ENCODE measurements at regions not wholly inside any gene's neighbourhood (a gene's known extent, or its start where the extent isn't known, plus 50 kb on each side); places are given as distances from the start of the nearest gene placed in this dataset.
A peak's percentile ranks its signal among the peaks of the same experiment; 100 is the strongest.

DNA sequence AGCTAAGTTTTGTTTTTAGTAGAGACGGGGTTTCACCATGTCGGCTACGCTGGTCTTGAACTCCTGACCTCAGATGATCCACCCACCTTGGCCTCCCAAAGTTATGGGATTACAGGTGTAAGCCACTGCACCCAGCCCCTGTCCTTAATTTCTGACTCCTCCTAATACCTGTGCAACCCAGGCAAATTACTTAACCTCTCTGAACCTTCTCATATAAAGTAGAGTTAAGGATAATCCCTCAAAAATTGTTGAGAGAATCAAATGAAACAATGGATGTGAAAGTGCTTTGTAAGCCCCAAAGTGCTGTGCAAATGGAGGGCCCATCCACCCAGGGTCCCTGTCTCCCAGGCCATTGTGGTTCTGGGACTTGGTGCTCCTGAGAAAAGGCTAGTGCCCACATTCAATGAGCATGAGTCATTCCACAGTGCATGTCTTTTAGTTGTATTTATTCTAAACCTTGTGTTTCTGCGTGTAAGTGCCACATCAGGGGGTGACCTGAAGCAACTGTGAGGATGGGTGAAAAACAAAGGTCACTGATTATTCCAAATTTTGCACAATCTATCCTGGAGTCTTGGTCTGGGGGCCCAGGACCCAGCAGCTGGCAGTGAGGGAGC lies 61.4 kb upstream of the PTPRJ start (continued):
- TF ChIP-seq RBM15 (IDR thresholded peaks at IDR 0.05; ENCODE audit: insufficient read depth, low read length) (no peak), SUPT5H (IDR thresholded peaks at IDR 0.05) (no peak), SP1 (CRISPR knock-in tag; IDR thresholded peaks at IDR 0.05) (no peak), RBM25 (IDR thresholded peaks at IDR 0.05; ENCODE audit: low read depth, low read length, severe bottlenecking) (peak; percentile 14)
- TF ChIP-seq, protein P1, sequence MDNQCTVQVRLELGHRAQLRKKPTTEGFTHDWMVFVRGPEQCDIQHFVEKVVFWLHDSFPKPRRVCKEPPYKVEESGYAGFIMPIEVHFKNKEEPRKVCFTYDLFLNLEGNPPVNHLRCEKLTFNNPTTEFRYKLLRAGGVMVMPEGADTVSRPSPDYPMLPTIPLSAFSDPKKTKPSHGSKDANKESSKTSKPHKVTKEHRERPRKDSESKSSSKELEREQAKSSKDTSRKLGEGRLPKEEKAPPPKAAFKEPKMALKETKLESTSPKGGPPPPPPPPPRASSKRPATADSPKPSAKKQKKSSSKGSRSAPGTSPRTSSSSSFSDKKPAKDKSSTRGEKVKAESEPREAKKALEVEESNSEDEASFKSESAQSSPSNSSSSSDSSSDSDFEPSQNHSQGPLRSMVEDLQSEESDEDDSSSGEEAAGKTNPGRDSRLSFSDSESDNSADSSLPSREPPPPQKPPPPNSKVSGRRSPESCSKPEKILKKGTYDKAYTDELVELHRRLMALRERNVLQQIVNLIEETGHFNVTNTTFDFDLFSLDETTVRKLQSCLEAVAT (IDR thresholded peaks at IDR 0.05) = 0 out of 4 replicates have a peak, but pooled peaks of 1 of the 2 experiments have one; percentile 0

DNA sequence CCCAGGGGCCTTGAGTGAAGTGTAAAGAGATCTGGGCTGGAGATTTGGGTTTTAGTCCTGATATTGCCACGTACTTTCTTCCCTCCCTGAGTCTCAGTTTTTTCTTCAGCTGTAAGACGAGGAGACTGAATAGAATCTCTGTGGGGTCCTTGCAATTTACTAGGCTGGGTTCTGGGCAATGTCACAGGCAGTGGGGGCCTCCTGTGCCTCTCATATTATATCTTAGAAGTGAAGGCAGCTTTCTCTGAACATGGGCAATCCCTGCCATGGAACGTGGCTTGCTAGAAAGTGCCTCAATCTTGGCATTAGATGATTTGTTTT lies 62.0 kb upstream of the PTPRJ start:
- Histone ChIP-seq H3K9me3 (replicated peaks; ENCODE audit: control insufficient read depth, insufficient read depth, low read depth, low read length) (no peaks in the 10 kb centered on the region), H3K9ac (ENCODE audit: insufficient read depth in 1 of 2, low read depth in 2 of 2, low read length in 2 of 2) (peak overlapping the region; percentile 7 to 34; a peak in 2 of 4 replicates), H3K36me3 (ENCODE audit: control insufficient read depth, insufficient read depth, low read length) (no peaks in the 10 kb centered on the region), H3K9me1 (ENCODE audit: control insufficient read depth, insufficient read depth, low read length) (no peaks in the 10 kb centered on the region), H3K4me3 (no peak overlapping the region), H3K4me2 (ENCODE audit: insufficient read depth, low read length) (peak overlapping the region; percentile 61), H2AFZ (ENCODE audit: low read depth, low read length) (peak overlapping the region; percentile 84), H3K79me2 (ENCODE audit: control insufficient read depth, insufficient read depth, low read length) (no peaks in the 10 kb centered on the region), H3K4me1 (replicated peaks in 1 of 2; ENCODE audit: control insufficient read depth in 2 of 2, insufficient read depth in 2 of 2, low read length in 2 of 2) (peaks cover 28 to 51% of the 10 kb centered on the region in 2 experiments), H3K27ac (ENCODE audit: extremely low read depth, low read depth, low read length) (peak overlapping the region; percentile 68), H3K27me3 (ENCODE audit: control insufficient read depth in 2 of 2, insufficient read depth in 2 of 2, low read length in 2 of 2) (no peaks in the 10 kb centered on the region), H4K20me1 (replicated peaks; ENCODE audit: control insufficient read depth, insufficient read depth, low read length) (no peaks in the 10 kb centered on the region)
- intact Hi-C loops (cut with micrococcal nuclease) = no loop called here
- peak in 2 of 4 experiments; percentile 46 to 84 for DNase-seq (ENCODE audit: extremely low read depth in 1 of 4, low spot score in 3 of 4)
- CTCF ChIA-PET (ENCODE audit: low intra/inter-chr PET ratio) = no interaction called here
- BruUV-seq (replicated peaks) = TSS peak; percentile 97
- in situ Hi-C loops (cut with MboI) = no loop called here
- ATAC-seq = no peak
- FAIRE-seq = no peak
- WGBS (ENCODE audit: insufficient coverage, low coverage, missing lambda C conversion rate) = 4% methylated on average over 3 of the region's 3 CpGs
- POLR2A ChIA-PET = interaction anchor here (0.6 to 1.4 kb wide), 10 partner anchors 9 to 578 kb away, joined by 3 to 5 read pairs (median 3); no protein-coding TSS in a partner anchor
- TF ChIP-seq HINFP (tag; conservative IDR thresholded peaks at IDR 0.05; ENCODE audit: low read depth) (no peak), L3MBTL2 (IDR thresholded peaks at IDR 0.05) (peak; percentile 11; the same call in 1 of the 2 replicates), SMARCA4 (IDR thresholded peaks at IDR 0.05) (peak; percentile 22; the same call in 1 of the 2 replicates), ZNF589 (CRISPR knock-in tag; IDR thresholded peaks at IDR 0.05; ENCODE audit: low read depth) (peak; percentile 34; the same call in 1 of the 2 replicates), XRCC5 (IDR thresholded peaks at IDR 0.05; ENCODE audit: low read depth, low read length) (peak; percentile 2; the same call in 1 of the 2 replicates), ATF7 (IDR thresholded peaks at IDR 0.05) (0 out of 2 replicates have a peak, but pooled peaks have one; percentile 4), GATA2 (CRISPR knock-in tag; IDR thresholded peaks at IDR 0.05) (peak; percentile 70)
- TF ChIP-seq, protein P2, sequence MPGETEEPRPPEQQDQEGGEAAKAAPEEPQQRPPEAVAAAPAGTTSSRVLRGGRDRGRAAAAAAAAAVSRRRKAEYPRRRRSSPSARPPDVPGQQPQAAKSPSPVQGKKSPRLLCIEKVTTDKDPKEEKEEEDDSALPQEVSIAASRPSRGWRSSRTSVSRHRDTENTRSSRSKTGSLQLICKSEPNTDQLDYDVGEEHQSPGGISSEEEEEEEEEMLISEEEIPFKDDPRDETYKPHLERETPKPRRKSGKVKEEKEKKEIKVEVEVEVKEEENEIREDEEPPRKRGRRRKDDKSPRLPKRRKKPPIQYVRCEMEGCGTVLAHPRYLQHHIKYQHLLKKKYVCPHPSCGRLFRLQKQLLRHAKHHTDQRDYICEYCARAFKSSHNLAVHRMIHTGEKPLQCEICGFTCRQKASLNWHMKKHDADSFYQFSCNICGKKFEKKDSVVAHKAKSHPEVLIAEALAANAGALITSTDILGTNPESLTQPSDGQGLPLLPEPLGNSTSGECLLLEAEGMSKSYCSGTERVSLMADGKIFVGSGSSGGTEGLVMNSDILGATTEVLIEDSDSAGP (CRISPR knock-in tag; IDR thresholded peaks at IDR 0.05) = no peak
- TF ChIP-seq, protein P3, sequence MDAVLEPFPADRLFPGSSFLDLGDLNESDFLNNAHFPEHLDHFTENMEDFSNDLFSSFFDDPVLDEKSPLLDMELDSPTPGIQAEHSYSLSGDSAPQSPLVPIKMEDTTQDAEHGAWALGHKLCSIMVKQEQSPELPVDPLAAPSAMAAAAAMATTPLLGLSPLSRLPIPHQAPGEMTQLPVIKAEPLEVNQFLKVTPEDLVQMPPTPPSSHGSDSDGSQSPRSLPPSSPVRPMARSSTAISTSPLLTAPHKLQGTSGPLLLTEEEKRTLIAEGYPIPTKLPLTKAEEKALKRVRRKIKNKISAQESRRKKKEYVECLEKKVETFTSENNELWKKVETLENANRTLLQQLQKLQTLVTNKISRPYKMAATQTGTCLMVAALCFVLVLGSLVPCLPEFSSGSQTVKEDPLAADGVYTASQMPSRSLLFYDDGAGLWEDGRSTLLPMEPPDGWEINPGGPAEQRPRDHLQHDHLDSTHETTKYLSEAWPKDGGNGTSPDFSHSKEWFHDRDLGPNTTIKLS (IDR thresholded peaks at IDR 0.05; ENCODE audit: borderline replicate concordance, low read depth) = peak; percentile 78
- TF ChIP-seq, protein P4, sequence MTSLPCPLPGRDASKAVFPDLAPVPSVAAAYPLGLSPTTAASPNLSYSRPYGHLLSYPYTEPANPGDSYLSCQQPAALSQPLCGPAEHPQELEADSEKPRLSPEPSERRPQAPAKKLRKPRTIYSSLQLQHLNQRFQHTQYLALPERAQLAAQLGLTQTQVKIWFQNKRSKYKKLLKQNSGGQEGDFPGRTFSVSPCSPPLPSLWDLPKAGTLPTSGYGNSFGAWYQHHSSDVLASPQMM (CRISPR knock-in tag; IDR thresholded peaks at IDR 0.05) = no peak

Measured in K562 (cell line).